GM21717 (cell line): ENCODE measurements at regions not wholly inside any gene's neighbourhood (a gene's known extent, or its start where the extent isn't known, plus 50 kb on each side); places are given as distances from the start of the nearest gene placed in this dataset.

Source experiments
- ATAC-seq: cut with Tn5 transposase; IDR thresholded peaks from one replicate; pipeline ENCODE4 v1.9.1; 2021; ENCODE audit warnings: mild to moderate bottlenecking, moderate library complexity; ENCODE audit not compliant: unreplicated experiment

DNA sequence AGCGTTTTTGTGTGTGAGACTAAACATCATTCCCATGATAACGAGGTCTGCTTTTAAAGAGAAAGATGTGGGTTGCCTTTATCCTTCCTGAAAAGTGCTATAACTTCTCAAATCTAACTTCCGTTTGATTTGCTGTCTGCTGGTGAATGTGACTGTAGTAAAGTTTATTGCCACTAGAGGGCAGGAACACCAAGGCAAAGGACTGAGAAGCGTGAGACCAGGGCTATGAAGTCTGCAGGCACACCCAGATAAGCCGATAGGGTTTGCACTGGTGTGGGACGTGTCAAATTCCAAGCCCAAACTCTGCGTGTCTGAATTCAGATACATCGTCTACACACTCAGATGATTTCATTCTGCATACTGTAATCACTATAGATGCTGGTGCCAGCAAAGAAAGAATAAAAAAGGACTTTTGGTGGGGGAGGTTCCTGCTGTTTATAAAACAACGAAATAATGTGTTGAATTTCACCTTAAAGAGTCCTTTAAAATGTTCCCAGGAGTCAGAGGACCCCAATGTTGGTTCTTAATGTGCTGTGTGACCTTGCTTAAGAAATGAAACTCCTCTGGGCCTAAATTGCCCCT, 87.2 kb downstream of the PTTG1 start:
- peak; percentile 79 for ATAC-seq

GRCh38 chr5:160511280-160511929, 89.8 kb downstream of the PTTG1 start:
- ATAC-seq, result no peak
